ENCODE measurements at regions not wholly inside any gene's neighbourhood (a gene's known extent, or its start where the extent isn't known, plus 50 kb on each side); places are given as distances from the start of the nearest gene placed in this dataset.
"Not testable (repeated sequence)": the region's sequence is repeated elsewhere in the genome, so short reads cannot be mapped to it uniquely, and the experiment has no call there.

- ATAC-seq (ENCODE audit: low FRiP score) (no peak), DNase-seq (ENCODE audit: low spot score) (no peak)
- TF ChIP-seq, protein P1, sequence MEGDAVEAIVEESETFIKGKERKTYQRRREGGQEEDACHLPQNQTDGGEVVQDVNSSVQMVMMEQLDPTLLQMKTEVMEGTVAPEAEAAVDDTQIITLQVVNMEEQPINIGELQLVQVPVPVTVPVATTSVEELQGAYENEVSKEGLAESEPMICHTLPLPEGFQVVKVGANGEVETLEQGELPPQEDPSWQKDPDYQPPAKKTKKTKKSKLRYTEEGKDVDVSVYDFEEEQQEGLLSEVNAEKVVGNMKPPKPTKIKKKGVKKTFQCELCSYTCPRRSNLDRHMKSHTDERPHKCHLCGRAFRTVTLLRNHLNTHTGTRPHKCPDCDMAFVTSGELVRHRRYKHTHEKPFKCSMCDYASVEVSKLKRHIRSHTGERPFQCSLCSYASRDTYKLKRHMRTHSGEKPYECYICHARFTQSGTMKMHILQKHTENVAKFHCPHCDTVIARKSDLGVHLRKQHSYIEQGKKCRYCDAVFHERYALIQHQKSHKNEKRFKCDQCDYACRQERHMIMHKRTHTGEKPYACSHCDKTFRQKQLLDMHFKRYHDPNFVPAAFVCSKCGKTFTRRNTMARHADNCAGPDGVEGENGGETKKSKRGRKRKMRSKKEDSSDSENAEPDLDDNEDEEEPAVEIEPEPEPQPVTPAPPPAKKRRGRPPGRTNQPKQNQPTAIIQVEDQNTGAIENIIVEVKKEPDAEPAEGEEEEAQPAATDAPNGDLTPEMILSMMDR (IDR thresholded peaks at IDR 0.05): no peak
Observed at GRCh38 chr12:84043355-84043754, 869.2 kb downstream of the SLC6A15 start.

DNA sequence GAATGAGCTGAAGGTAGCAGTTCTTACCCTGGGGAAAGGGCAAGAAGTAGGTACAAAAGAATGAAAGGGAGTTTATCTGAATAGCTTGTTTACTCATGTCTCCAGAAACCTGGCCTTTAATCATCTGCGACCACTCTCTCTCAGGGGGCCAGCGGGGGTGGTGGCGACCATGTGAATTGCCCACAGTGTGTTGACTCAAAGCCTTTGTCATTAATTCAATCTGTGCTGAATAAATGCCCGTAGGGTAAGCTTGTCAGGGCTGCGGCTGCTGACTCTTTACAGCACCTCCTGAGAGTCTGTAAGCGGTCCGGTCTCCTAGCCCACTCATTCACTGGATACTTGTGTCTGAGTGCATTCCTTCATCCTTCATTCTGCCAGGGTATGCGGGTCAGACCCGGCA is 874.4 kb downstream of the SLC6A15 start:
- ATAC-seq (ENCODE audit: low FRiP score): no peak
- TF ChIP-seq, protein P1 (IDR thresholded peaks at IDR 0.05): no peak

GRCh38 chr12:84036912-84037311 is 875.7 kb downstream of the SLC6A15 start:
- TF ChIP-seq, protein P1 (IDR thresholded peaks at IDR 0.05): no peak
- DNase-seq (ENCODE audit: low spot score) (no peak), ATAC-seq (ENCODE audit: low FRiP score) (no peak)

More for the DNA sequence above, 874.4 kb downstream of the SLC6A15 start:
- no peak for DNase-seq (ENCODE audit: low spot score)

- no peak for DNase-seq (ENCODE audit: low spot score)
- no peak for ATAC-seq (ENCODE audit: low FRiP score)
- TF ChIP-seq, protein P1 (IDR thresholded peaks at IDR 0.05): no peak
Observed at GRCh38 chr12:84035766-84036165, 876.8 kb downstream of the SLC6A15 start.

GRCh38 chr12:84034871-84035270 is 877.7 kb downstream of the SLC6A15 start:
- no peak for ATAC-seq (ENCODE audit: low FRiP score)
- no peak for DNase-seq (ENCODE audit: low spot score)
- TF ChIP-seq, protein P1 (IDR thresholded peaks at IDR 0.05): no peak

DNA sequence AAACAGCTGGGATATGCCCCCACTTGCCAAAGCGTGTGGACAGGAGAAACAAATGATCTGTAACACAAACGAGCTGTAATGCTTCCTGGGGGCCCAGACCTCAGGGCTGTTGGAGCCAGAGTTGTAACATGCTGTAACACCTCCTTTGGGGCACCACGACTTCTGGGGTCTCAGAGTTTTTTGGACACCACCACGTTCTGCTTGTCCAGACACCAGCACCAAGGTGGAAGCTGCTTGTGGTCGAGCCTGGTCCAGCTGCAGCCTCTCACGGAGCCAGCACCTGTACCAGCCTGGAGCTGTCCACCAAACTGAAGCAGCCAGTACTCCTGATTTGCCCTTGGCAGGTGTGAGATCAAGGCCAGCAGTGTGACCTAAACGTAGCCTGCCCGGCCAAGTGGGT is 879.4 kb downstream of the SLC6A15 start:
- no peak for DNase-seq (ENCODE audit: low spot score)
- ATAC-seq (ENCODE audit: low FRiP score): no peak
- TF ChIP-seq, protein P1 (IDR thresholded peaks at IDR 0.05): no peak

GRCh38 chr12:84018556-84019179 is 893.9 kb downstream of the SLC6A15 start:
- not testable (repeated sequence) for ATAC-seq (ENCODE audit: low FRiP score); DNase-seq (ENCODE audit: low spot score)
